Esophagus (tissue), 2 donors: ENCODE measurements at regions not wholly inside any gene's neighbourhood (a gene's known extent, or its start where the extent isn't known, plus 50 kb on each side); places are given as distances from the start of the nearest gene placed in this dataset.

ENCODE experiments used
- H3K27ac ChIP-seq, 2 donors: one replicate each; pipeline ENCODE4 v1.5.1; 2013; ENCODE audit warnings: low read depth in 2 of 2, mild to moderate bottlenecking in 2 of 2, inconsistent platforms in 1 of 2, low read length in 1 of 2, moderate library complexity in 1 of 2
- H3K27me3 ChIP-seq, 2 donors: one replicate each; pipeline ENCODE4 v1.6.1; 2013; ENCODE audit warnings: low read length in 2 of 2, control low read depth in 1 of 2, mild to moderate bottlenecking in 1 of 2; ENCODE audit not compliant: insufficient read depth in 2 of 2, control insufficient read depth in 1 of 2
- H3K36me3 ChIP-seq, 2 donors: one replicate each; pipeline ENCODE4 v1.6.1; 2013; ENCODE audit warnings: low read length in 1 of 2; ENCODE audit not compliant: control insufficient read depth in 2 of 2, insufficient read depth in 2 of 2
- H3K4me1 ChIP-seq, 2 donors: one replicate each; pipeline ENCODE4 v1.6.1; 2013; ENCODE audit warnings: low read length in 1 of 2; ENCODE audit not compliant: control insufficient read depth in 2 of 2, insufficient read depth in 2 of 2
- H3K4me3 ChIP-seq, 2 donors: one replicate each; pipeline ENCODE4 v1.5.1; 2013; ENCODE audit warnings: low read length in 2 of 2, mild to moderate bottlenecking in 2 of 2, low read depth in 1 of 2, moderate library complexity in 1 of 2
- H3K9me3 ChIP-seq, 2 donors: one replicate each; pipeline ENCODE4 v1.6.1; 2013; ENCODE audit warnings: mild to moderate bottlenecking in 2 of 2, low read depth in 1 of 2, low read length in 1 of 2, moderate library complexity in 1 of 2; ENCODE audit not compliant: control insufficient read depth in 2 of 2, insufficient read depth in 1 of 2
- WGBS, 2 donors: extraction: QIAGEN DNeasy Blood & Tissue Kit; methylation state at CpG; one replicate each; pipeline ENCODE4 v1.1.7; 2013; 5-methylcytosine and 5-hydroxymethylcytosine counted together
- donor health status: healthy with polysubstance abuse.
- donor health status: Bipolar disorder and iron deficiency.

- WGBS, 2 donors = 38 to 58% methylated on average over 1 of the region's 1 CpG
- H3K36me3 ChIP-seq = no peaks in the 10 kb centered on the region
Observed at GRCh38 chr7:118583641-118584040, 359.1 kb downstream of the ANKRD7 start.

DNA sequence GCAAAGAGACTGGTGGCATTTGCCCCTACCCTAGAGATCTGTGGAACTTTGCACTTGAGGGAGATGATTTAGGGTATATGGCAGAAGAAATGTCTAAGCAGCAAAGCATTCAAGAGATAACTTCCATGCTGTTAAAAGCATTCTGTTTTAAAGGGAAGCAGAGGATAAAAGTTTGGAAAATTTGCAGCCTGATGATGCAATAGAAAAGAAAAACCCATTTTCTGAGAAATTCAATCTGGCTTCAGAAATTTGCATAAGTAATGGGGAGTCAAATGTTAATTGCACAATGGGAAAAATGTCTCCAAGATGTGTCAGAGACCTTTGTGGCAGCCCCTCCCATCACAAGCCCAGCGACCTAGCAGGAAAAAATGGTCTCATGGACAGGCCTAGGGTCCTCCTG is 361.7 kb downstream of the ANKRD7 start:
- no peak overlapping the region for H3K27ac ChIP-seq

More at GRCh38 chr7:118583641-118584040, 359.1 kb downstream of the ANKRD7 start:
- Histone ChIP-seq H3K4me1 (no peaks in the 10 kb centered on the region), H3K4me3 (no peak overlapping the region), H3K27ac (no peak overlapping the region), H3K9me3 (no peaks in the 10 kb centered on the region), H3K27me3 (no peaks in the 10 kb centered on the region)

GRCh38 chr7:118590107-118590506 is 365.6 kb downstream of the ANKRD7 start:
- Histone ChIP-seq H3K27me3 (no peaks in the 10 kb centered on the region), H3K4me1 (no peaks in the 10 kb centered on the region), H3K27ac (no peak overlapping the region), H3K36me3 (no peaks in the 10 kb centered on the region), H3K9me3 (no peaks in the 10 kb centered on the region), H3K4me3 (no peak overlapping the region)
- 52 to 59% methylated on average over 2 of the region's 2 CpGs for WGBS, 2 donors

More for the DNA sequence above, 361.7 kb downstream of the ANKRD7 start:
- H3K4me3 ChIP-seq = no peak overlapping the region
- 53 to 62% methylated on average over 1 of the region's 1 CpG for WGBS, 2 donors
- no peaks in the 10 kb centered on the region for H3K9me3 ChIP-seq
- no peaks in the 10 kb centered on the region for H3K27me3 ChIP-seq
- no peaks in the 10 kb centered on the region for H3K36me3 ChIP-seq
- no peaks in the 10 kb centered on the region for H3K4me1 ChIP-seq

- Histone ChIP-seq H3K4me1 (no peaks in the 10 kb centered on the region), H3K27ac (no peak overlapping the region), H3K9me3 (no peaks in the 10 kb centered on the region), H3K4me3 (no peak overlapping the region), H3K36me3 (no peaks in the 10 kb centered on the region), H3K27me3 (no peaks in the 10 kb centered on the region)
Observed at GRCh38 chr7:118602090-118602489, 377.6 kb downstream of the ANKRD7 start.

- peaks cover 0 to 5% of the 10 kb centered on the region in 2 donors for H3K9me3 ChIP-seq
- no peaks in the 10 kb centered on the region for H3K27me3 ChIP-seq
- no peak overlapping the region for H3K27ac ChIP-seq
- H3K4me3 ChIP-seq = no peak overlapping the region
- 68 to 87% methylated on average over 1 of the region's 1 CpG for WGBS, 2 donors
- H3K36me3 ChIP-seq = no peaks in the 10 kb centered on the region
- H3K4me1 ChIP-seq = no peaks in the 10 kb centered on the region
Observed at GRCh38 chr7:118606602-118607001, 382.1 kb downstream of the ANKRD7 start.

DNA sequence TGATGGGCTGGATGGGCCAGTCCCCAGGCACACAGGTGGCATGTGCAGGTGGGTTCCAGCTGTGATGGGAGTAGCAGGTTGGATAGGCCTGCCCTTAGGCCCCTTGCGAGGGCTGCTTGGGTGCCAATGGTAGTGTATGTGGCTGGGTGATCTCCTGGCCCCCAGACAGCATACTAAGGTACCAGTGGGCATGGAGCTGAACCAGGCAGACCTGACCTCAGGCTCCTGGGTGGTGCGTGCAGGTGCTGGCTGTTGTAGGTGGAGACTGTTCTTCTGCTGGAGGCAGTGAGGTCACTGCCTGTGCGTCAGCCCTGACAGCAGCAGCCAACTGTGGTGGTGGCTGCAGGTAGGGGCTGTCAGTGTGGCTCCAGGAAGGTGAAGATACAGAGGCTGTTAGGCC is 384.7 kb downstream of the ANKRD7 start:
- peaks cover 0 to 5% of the 10 kb centered on the region in 2 donors for H3K9me3 ChIP-seq
- no peak overlapping the region for H3K4me3 ChIP-seq
- H3K27ac ChIP-seq = no peak overlapping the region
- 96% methylated on average over 3 of the region's 3 CpGs for WGBS, 2 donors
- H3K4me1 ChIP-seq = no peaks in the 10 kb centered on the region
- no peaks in the 10 kb centered on the region for H3K27me3 ChIP-seq
- H3K36me3 ChIP-seq = no peaks in the 10 kb centered on the region

GRCh38 chr7:118615681-118616080 is 391.2 kb downstream of the ANKRD7 start:
- Histone ChIP-seq H3K4me3 (no peak overlapping the region), H3K27ac (no peak overlapping the region), H3K36me3 (no peaks in the 10 kb centered on the region), H3K9me3 (no peaks in the 10 kb centered on the region), H3K4me1 (no peaks in the 10 kb centered on the region), H3K27me3 (no peaks in the 10 kb centered on the region)
- 65 to 72% methylated on average over 4 of the region's 4 CpGs for WGBS, 2 donors

- H3K4me3 ChIP-seq = no peak overlapping the region
- 70 to 73% methylated on average over 3 of the region's 3 CpGs for WGBS, 2 donors
- no peaks in the 10 kb centered on the region for H3K4me1 ChIP-seq
- H3K36me3 ChIP-seq = no peaks in the 10 kb centered on the region
- no peak overlapping the region for H3K27ac ChIP-seq
- H3K27me3 ChIP-seq = no peaks in the 10 kb centered on the region
- H3K9me3 ChIP-seq = no peaks in the 10 kb centered on the region
Observed at GRCh38 chr7:118621810-118622360, 397.4 kb downstream of the ANKRD7 start.

DNA sequence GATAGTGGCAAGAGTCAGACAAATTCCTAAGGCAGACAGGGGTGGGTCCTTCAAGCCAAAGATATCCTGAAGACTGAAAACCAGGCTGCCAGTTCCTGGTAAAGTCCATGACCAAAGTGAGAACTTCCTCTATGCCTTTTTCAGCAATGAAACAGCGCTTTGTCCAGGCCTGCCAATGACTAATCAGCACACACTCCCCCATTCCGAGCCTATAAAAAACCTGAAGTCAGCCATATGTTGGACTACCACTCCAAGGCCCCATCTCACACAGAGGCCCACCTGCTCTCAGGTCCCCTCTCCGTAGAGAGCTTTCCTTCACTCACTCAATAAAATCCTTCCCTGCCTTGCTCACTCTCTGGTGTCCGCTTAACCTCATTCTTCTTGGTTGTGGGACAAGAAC is 402.2 kb downstream of the ANKRD7 start:
- peaks cover 2 to 6% of the 10 kb centered on the region in 2 donors for H3K9me3 ChIP-seq
- no peak overlapping the region for H3K4me3 ChIP-seq
- WGBS, 2 donors = 67 to 85% methylated on average over 4 of the region's 4 CpGs
- H3K4me1 ChIP-seq = peaks cover 0 to 2% of the 10 kb centered on the region in 2 donors
- H3K36me3 ChIP-seq = no peaks in the 10 kb centered on the region
- H3K27ac ChIP-seq = no peak overlapping the region
- H3K27me3 ChIP-seq = no peaks in the 10 kb centered on the region

GRCh38 chr7:118627467-118627866 is 403.0 kb downstream of the ANKRD7 start:
- Histone ChIP-seq H3K9me3 (peaks cover 2 to 6% of the 10 kb centered on the region in 2 donors), H3K27me3 (no peaks in the 10 kb centered on the region), H3K36me3 (no peaks in the 10 kb centered on the region), H3K4me3 (no peak overlapping the region), H3K27ac (no peak overlapping the region), H3K4me1 (peaks cover 0 to 2% of the 10 kb centered on the region in 2 donors)
- WGBS, 2 donors = 76 to 82% methylated on average over 8 of the region's 8 CpGs
